Inflammatory macrophage treated with lipopolysaccharide for 4 hours (primary cell): ENCODE measurements at regions not wholly inside any gene's neighbourhood (a gene's known extent, or its start where the extent isn't known, plus 50 kb on each side); places are given as distances from the start of the nearest gene placed in this dataset.
"Not testable (repeated sequence)": the region's sequence is repeated elsewhere in the genome, so short reads cannot be mapped to it uniquely, and the experiment has no call there.

Source experiments
- DNase-seq: peaks from one replicate; pipeline ENCODE4 v3.0.0-alpha.2; 2020

DNA sequence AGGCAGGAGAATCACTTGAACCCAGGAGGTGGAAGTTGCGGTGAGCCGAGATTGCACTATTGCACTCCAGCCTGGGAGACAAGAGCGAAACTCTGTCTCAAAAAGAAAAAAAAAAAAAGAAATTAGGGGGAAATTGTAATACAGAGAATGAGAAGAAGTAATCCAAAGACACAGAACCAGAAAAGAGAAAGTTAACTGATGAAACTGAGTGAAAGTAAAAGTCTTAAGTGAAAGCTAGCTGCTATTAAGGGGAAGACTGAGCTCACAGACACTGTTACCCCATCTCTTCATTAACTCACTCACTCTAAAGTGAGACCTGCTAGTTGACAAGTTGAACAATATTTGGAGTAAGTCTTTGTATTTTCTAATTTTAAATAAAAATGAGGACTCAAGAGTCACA, 763.0 kb upstream of the PCDH10 start:
- no peak for DNase-seq

DNA sequence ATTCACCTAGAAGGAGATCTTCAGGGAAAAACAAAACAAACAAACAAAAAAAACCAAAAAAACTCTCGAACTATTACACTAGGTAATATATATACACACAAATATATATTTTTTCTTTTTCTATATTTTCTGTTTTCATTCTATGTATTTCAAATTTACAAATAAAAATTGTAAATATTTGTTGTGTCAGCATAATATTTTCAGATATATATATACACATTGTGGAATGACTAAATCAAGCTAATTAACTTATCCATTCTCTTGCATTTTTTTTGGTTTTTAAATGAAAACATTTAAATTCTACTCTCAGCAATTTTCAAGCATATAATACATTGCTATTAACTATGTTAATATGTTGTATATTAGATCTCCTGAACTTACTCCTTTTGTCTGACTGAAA, 762.0 kb upstream of the PCDH10 start:
- DNase-seq, result no peak

DNA sequence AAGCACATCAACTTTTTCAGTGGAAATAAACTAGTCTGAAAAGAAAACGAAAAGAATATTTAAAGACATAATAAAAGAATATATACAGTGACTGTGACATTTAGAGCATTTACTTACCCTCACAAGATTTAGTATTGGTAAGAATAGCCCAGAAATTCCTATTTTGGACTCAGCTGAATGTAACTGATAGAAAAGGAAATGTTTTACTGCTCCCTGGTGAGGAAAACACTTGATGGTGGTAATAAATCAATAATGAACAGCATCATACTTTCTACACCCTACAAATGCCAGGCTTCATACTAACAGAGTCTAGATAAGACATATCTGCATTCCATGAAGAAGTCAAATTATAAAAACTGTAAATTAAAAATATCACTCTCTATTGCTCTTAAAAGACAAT, 753.5 kb upstream of the PCDH10 start:
- no peak for DNase-seq

DNA sequence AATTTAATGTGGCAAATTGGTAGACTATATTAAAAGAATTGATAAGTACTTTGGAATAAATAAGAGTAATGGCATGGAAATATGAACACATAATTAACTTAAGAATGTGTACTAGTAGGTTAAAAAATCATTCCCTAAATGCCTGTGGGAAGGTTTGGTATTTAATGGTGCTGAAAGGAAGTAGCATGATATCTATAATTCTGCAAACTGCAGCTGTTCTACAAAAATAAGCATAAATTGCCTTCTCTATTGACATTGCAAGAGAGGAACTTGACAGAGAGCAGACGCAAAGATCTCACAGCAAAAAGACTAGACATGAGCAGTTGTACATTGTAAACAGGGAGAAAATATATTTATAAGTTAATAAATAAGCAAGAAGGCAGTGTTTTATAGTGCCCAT, 752.5 kb upstream of the PCDH10 start:
- DNase-seq, result no peak

DNA sequence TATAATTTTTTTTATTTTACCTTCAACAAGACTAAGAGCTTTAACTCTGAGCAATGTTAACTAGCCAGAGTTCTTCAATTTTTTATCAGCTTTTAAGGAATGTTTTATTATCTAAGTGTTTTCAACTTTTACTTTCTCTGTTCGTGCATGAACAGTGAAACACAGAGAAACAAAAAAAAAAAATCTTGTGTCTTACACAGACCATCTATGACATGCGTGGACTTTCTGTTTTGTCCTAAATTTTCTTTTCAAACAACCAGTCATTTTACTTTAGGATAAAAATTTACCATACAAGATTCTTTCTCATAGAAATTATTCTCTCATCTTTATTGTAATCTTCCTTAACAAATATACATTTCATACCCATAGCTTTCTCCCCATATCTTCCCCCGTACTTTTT, 731.9 kb upstream of the PCDH10 start:
- no peak for DNase-seq

DNA sequence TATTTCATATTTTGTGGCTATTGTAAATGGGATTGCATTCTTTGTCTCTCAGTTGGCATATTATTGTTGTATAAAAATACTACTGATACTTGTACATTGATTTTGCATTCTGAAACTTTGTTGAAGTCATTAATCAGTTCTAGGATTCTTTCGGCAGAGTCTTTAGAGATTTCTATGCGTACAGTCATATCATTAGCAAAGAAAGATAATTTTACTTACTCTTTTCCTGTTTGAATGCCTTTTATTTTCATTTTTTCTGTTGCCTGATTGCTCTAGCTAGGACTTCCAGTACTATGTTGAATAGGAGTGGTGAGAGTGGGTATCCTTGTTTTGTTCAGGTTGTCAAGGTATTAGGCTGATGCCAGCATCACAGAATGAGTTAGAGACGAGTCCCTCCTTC, 722.0 kb upstream of the PCDH10 start:
- DNase-seq, result no peak

DNA sequence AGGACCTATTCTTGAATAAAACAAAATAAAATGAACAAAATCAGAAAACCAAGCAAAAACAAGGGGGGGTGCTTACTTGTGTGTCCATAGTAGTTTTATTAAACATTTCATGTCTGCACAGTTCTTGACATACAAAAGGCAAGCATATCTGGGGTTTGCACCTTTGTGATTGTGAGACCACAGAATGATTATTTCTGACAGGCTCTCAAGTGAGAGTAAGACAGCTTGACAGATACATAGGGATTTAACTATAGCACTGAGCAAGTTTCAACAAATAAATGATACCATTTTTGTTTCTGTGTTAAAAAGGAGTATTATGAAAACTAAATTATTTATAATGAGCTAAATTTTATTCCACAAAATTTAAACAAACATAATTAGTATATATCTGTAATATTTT, 712.0 kb upstream of the PCDH10 start:
- DNase-seq, result no peak

DNA sequence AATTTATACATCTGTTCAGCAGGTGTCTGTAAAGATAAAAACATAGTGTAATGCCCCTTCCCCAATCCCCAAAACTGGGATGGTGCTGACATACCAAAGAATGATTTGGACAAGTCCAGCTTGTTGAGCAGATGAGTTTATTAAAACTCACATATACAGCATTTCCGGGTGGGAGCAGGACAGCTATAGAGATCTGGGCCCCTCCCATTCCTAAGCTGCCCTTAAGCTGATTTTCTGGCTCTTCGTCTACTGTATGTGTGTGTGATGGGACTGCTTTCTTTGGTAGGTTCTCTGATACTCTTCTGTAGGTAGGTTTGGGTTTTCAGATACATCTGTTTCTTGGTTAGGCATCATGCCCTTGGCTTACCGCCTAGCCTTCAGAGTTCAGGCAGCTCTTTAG, 703.7 kb upstream of the PCDH10 start:
- no peak for DNase-seq

DNA sequence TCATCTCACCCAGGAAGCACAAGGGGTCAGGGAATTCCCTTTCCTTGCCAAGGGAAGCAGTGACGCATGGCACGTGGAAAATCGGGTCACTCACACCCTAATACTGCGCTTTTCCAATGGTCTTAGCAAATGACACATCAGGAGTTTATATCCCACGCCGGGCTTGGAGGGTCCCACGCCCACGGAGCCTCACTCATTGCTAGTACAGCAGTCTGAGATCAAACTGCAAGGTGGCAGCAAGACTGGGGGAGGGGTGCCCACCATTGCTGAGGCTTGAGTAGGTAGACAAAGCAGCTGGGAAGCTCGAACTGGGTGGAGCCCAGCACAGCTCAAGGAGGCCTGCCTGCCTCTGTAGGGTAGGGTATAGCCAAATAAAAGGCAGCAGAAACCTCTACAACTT, 691.1 kb upstream of the PCDH10 start:
- DNase-seq, result not testable (repeated sequence)

DNA sequence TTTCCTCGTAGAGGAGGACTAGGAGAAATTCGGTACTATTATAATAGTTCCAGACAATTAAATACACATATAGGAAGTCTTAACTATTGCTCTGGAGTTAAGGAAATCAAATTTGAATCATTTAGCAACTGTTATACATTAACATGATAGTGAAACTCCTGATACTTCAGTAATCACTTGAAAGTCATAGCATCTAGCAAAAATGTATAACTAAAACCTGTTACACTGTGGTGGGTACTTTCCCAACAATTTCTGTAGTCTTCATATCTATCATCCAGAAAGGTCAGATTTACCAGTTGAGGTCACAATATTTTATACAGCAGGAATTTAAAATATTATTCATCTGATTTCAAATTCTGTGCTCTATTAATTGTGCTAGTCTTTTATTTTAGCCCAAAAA, 669.6 kb upstream of the PCDH10 start:
- DNase-seq, result no peak

DNA sequence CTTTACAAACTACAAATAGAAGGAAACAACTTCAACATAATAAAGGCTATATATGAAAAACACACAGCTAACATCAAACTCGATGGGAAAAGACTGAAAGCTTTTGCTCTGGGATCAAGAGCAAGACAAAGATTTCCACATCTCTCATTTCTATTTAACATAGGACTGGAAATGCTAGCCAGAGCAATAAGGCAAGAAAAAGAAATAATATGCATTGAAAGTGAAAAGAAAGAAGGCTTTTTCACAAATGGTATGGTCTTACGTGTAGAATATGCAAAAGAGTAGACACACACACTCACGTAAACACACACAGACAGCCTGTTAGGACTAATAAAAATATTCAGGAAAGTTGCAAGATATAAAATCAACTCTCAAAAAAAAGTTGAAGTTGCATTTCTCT, 660.5 kb upstream of the PCDH10 start:
- no peak for DNase-seq

DNA sequence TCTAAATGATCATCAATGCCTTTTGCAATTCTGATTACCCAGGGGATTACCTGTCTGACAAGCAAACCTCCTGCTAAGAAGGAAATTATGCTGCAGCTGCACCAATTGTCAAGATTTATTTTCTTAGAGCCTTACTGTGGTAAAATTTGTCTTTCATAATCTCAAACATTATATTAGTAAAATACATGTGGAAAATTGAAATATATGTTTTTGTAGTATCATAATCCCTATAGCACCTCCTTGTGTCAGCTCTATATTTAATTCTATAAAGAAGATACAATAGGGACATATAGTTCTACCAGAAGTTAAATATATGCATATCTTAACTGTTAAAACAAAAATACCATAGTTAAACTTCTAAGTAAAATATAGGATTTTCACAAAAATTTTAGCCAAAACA, 655.6 kb upstream of the PCDH10 start:
- no peak for DNase-seq

DNA sequence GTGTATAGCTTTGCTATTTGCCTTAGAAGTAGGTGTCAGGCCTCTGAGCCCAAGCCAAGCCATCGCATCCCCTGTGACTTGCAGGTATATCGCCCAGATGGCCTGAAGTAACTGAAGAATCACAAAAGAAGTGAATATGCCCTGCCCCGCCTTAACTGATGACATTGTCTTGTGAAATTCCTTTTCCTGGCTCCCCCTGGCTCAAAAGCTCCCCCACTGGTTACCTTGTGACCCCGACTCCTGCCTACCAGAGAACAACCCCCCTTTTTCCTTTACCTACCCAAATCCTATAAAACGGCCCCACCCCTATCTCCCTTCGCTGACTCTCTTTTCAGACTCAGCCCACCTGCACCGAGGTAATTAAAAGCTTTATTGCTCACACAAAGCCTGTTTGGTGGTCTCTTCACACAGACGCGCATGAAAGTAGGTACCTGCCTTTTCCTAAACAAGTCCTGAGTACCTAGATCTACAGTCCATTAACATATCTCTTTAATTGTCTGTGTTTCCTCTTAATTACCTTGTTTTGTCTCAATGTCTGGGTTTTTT, 653.8 kb upstream of the PCDH10 start:
- DNase-seq, result not testable (repeated sequence)

DNA sequence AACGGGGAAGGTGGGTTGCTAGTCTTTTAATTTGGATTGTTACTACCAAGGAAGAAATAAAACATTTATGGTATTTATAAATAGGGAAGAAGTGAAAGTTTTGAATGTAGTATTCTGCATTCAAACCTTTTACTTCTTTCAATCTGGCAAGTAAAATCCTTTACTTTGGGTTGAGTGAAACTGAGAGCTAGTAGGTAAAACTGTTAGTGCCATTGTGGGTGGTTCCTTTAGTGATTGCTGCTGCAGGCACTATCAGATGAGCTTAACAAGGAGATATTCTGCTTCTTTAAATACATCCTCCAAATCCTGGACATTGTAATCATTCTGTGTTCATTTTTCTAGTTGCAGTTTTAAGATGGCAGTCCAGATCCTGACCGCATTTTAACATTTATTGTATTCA, 650.9 kb upstream of the PCDH10 start:
- DNase-seq, result no peak

DNA sequence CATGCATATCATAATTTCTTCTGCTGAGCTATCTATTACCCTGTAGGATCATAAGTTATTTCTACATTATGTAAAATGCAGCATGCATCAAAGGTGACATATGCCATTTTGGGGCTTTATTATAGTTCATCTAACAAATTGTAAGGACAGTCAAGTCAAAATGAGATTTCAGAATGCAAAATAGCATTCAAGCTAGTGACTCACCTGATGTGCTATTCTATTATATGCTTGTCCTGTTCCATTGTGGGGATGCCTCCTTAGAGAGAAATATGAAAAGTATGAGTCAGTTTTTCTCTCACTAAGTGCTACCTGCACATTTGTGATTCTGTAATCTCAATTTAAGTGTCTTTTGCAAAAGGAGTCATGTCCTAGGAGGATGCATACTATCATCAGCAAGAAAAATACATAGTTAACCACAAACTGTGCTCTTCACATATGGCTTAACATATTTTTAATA, 647.0 kb upstream of the PCDH10 start:
- DNase-seq, result no peak

DNA sequence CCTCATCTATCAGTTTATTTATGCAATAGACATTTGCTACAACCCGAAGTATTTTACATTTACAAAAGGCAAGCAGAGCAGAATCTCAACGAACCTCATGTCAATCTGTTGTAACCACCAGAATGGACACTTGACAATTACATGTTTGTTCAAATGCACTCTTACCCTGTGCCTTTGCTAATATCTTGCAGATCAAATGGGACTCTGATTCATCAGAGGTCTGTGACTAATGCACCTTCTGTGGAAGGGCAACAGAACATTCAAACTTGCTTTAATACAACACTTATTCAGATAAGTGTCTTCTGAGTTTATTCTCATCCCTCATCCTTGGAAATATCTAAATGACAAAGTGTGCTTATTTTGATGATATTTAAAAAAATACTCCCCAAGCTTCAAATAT, 644.7 kb upstream of the PCDH10 start:
- no peak for DNase-seq

DNA sequence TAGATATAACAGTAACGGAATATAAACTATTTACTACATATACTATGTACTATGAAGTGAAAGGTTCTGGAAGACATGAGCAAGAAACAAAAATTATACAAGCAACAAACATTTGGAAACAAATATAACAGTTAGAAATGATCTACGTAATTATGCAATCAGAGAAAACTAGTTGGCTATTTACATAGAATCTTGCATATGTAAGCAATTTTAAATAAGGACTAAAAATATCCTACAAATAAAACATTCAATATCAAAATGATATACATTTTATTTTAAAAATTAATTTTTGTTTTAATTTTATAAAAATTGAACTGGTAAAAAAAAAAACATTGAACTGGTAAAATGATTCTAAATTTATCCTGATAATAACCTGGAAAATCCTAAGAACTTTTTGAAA, 642.5 kb upstream of the PCDH10 start:
- DNase-seq, result no peak

DNA sequence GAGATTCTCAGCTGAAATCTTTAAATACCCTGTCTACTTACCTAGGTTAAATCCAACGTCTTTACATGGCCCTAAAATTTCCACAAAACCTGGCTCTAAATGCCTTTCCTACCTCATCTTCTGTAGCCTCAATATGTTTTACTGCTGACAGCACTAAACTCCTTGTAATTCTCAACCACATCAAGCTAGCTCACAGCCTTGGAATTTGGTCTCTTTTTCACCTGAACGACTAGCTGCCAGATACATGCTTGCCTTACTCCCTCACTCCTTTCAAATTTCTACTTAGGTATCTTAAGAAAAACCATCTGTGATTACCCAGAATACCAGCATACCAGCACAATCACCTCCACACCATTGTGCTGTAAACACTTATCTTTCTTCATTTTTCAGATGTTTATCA, 635.6 kb upstream of the PCDH10 start:
- no peak for DNase-seq

DNA sequence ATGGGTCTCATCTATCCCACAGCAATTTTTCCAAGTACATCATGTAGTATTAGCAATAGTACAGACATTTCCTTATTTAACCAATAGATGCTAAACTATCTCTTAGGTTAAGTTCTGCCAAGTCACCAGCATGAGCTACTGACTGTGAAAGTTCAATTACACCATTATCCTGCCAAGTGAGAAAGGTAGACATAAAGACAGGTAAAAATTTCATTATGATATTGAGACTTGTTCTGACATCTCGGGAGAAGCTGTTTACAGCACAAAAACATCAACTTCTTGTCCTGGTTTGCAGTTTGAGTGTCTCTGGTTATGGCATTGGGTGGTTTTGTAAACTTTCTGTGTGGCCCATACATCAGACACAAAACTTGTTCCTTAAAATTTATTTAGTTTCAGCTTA, 622.4 kb upstream of the PCDH10 start:
- DNase-seq, result no peak

DNA sequence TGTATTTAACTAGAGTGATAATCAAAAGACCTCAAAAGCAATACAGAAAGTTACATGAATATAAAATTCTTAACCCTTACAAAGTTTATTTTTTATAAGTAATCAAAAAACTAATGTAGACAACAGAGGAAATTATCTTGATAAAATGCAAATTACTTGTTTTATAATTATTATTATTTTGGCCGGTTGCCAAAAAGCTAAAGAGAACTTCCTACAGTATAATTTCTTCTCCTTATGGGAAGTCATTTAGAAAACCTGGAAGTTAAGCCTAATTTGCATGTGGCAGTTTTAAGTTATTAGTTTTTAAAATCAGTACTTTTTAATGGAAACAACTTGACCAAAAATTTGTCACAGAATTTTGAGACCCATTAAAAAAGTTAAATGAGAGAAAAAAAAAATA, 621.3 kb upstream of the PCDH10 start:
- no peak for DNase-seq

DNA sequence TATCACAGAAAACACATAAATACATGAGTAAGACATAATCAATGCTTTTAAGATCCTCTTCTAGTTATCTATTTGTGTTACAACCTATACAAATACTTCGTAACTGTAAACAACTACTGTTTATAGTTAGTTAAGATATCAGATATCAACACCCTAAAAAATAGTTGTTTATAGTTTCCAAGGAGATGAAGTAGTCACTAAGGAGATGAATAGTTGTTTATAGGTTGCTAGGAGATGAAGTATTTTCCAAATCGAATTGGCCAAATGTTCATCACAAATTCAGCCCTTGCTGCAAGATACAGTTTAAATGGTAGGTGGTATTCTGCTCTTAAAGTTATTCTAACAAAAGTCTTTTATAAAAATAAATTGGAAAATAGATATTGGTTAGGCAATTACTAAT, 618.2 kb upstream of the PCDH10 start:
- DNase-seq, result no peak

DNA sequence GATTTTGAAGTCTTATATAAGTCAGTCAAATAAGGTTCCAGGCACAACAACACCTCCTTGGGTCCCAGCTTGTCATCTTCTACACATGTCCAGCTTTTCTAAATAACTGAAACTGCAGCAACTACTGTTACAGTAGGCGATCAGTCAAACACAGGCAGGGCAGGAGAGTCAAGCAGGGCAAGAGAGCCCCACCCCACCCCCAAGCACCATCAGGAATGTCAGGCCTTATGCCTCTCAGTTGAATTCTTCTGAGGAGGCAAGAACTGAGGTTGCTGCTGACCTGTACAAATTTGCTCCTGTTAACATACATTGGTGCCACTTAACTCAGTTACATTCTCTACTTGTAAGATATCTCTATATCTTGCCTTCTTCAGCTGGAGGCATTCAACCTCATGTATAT, 608.8 kb upstream of the PCDH10 start:
- no peak for DNase-seq

DNA sequence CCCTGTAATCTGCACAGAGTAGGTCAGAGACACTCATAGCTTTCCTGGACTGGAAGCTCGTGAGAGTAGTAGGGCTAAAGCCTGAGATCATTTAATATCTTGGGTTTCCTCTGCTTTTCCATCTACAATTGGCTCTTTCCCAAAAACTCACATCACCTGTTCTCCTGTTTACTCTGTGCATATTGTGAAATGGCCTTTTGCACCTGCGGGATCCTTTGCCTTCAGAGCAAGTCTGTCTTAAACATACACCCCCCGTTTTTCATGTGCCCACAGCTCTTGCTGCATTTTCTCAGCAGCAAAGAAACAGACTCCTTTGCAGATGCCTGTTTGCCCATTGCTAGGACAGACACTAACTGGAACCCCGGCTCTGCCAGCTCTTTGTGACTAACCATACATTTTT, 608.3 kb upstream of the PCDH10 start:
- no peak for DNase-seq

DNA sequence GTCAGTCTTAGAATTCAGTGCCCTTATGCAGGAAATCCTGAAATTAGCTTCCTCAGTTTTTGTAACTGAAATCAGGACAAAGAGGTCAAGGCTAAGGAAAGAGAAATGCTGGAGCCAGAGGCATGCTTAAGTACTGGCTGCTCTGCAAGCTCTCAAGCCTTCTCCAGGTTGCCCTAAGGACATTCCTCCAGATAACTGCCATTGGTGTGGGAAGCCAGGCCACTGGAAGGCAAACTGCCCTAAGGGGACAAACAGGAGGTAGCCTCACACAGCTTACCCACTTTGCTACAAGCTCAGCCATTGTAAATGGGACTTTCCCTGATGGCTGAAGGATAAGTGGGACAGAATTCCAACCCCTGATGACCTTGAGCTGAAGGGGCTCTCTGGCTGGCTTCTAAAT, 606.9 kb upstream of the PCDH10 start:
- no peak for DNase-seq

DNA sequence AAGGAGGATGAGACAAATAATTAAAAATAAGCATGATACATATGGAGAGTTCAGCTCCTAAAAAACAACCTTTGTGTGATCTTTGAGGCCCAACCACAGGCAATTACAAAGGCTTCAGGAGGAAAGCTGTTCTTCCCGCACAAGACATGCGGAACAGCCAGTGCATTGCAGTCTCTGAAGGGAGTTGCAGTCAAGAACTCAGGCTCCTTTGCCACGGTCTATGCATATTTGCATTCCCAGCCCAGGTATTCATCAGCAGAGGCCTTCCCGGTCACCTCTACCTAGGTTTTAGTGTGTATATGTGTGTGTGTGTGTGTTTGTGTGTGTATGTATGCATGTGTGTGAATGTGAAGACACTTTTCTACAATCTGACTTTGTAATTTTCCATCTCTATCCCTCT, 600.6 kb upstream of the PCDH10 start:
- no peak for DNase-seq

DNA sequence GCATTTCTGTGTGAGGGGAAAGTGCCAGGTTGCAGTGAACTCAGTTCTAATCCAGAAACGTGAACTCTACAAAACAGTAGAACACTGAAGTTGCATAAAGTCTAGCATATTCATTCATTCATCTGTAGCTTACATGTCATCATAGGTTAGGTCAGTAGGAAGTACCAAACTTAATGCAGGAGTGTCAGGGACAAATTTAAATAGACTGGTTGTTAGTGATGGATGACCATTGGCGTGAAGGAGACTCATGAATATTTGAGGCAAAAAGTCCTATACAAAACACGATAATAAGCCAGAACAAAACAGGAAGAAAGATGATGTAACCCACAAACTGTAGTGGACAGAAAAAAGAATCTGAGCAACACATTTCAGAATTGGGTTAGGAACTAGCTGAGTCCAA, 592.8 kb upstream of the PCDH10 start:
- DNase-seq, result no peak
